SK-N-DZ (cell line): ENCODE measurements at regions not wholly inside any gene's neighbourhood (a gene's known extent, or its start where the extent isn't known, plus 50 kb on each side); places are given as distances from the start of the nearest gene placed in this dataset.
A peak's percentile ranks its signal among the peaks of the same experiment; 100 is the strongest.
"Not testable (repeated sequence)": the region's sequence is repeated elsewhere in the genome, so short reads cannot be mapped to it uniquely, and the experiment has no call there.

Experiments
- DNase-seq: peaks from one replicate; pipeline ENCODE4 v3.0.0-alpha.2; 2015; ENCODE audit warnings: low spot score

- no peak for DNase-seq
Observed at GRCh38 chr5:18526792-18527405, 892.6 kb downstream of the TAF11L14 start.

GRCh38 chr5:18533137-18533536, 898.9 kb downstream of the TAF11L14 start:
- no peak for DNase-seq

GRCh38 chr5:18534119-18534518, 899.9 kb downstream of the TAF11L14 start:
- DNase-seq = no peak

GRCh38 chr5:18535753-18536152, 901.5 kb downstream of the TAF11L14 start:
- not testable (repeated sequence) for DNase-seq

- DNase-seq = no peak
Observed at GRCh38 chr5:18544421-18544820, 910.2 kb downstream of the TAF11L14 start.

GRCh38 chr5:18546591-18546990, 912.3 kb downstream of the TAF11L14 start:
- DNase-seq = peak; percentile 65

- no peak for DNase-seq
Observed at GRCh38 chr5:18551716-18552115, 917.5 kb downstream of the TAF11L14 start.

- no peak for DNase-seq
Observed at GRCh38 chr5:18553269-18553668, 919.0 kb downstream of the TAF11L14 start.

GRCh38 chr5:18560602-18561001, 926.3 kb downstream of the TAF11L14 start:
- no peak for DNase-seq

GRCh38 chr5:18563853-18564252, 929.6 kb downstream of the TAF11L14 start:
- DNase-seq = no peak

GRCh38 chr5:18566671-18567070, 932.4 kb downstream of the TAF11L14 start:
- no peak for DNase-seq

- peak; percentile 82 for DNase-seq
Observed at GRCh38 chr5:18576586-18576985, 942.3 kb downstream of the TAF11L14 start.

GRCh38 chr5:18601185-18601584, 966.9 kb downstream of the TAF11L14 start:
- no peak for DNase-seq

- DNase-seq = no peak
Observed at GRCh38 chr5:18602402-18602801, 968.1 kb downstream of the TAF11L14 start.

GRCh38 chr5:18605186-18605585, 970.9 kb downstream of the TAF11L14 start:
- DNase-seq = no peak

- DNase-seq = no peak
Observed at GRCh38 chr5:18607570-18607969, 973.3 kb downstream of the TAF11L14 start.

GRCh38 chr5:18617191-18617590, 982.9 kb downstream of the TAF11L14 start:
- DNase-seq = not testable (repeated sequence)

- no peak for DNase-seq
Observed at GRCh38 chr5:18630458-18631045, 996.3 kb downstream of the TAF11L14 start.

- no peak for DNase-seq
Observed at GRCh38 chr5:18652404-18653215, 1018.4 kb downstream of the TAF11L14 start.

- DNase-seq = no peak
Observed at GRCh38 chr5:18653216-18653752, 1019.0 kb downstream of the TAF11L14 start.

- no peak for DNase-seq
Observed at GRCh38 chr5:18660511-18660910, 1026.3 kb downstream of the TAF11L14 start.

- DNase-seq = no peak
Observed at GRCh38 chr5:18662231-18662630, 1028.0 kb downstream of the TAF11L14 start.
